Mucosa of descending colon (tissue), 3 donors: ENCODE measurements at regions not wholly inside any gene's neighbourhood (a gene's known extent, or its start where the extent isn't known, plus 50 kb on each side); places are given as distances from the start of the nearest gene placed in this dataset.

Experiments
- ATAC-seq: fragments of 200-7000 bp; cut with Tn5 transposase; one replicate; pipeline ENCODE4 v1.9.1; 2020; ENCODE audit warnings: mild to moderate bottlenecking, moderate library complexity
- DNase-seq, 3 donors: peaks; one replicate each; pipeline ENCODE4 v3.0.0-alpha.2; 2020
- H3K36me3 ChIP-seq: fragments of 200-600 bp; one replicate; pipeline ENCODE4 v1.8.0; 2021; ENCODE audit warnings: low read depth, mild to moderate bottlenecking
- H3K4me1 ChIP-seq: fragments of 200-600 bp; one replicate; pipeline ENCODE4 v1.8.0; 2021; ENCODE audit warnings: low read depth, mild to moderate bottlenecking
- H3K4me3 ChIP-seq: fragments of 200-600 bp; one replicate; pipeline ENCODE4 v1.8.0; 2021; ENCODE audit warnings: mild to moderate bottlenecking
- H3K9me3 ChIP-seq: fragments of 200-600 bp; one replicate; pipeline ENCODE4 v1.8.0; 2021; ENCODE audit warnings: mild to moderate bottlenecking
- CTCF ChIP-seq: fragments of 200-600 bp; IDR thresholded peaks from one replicate; pipeline ENCODE4 v1.8.0; 2022; ENCODE audit warnings: antibody characterized with exemption, mild to moderate bottlenecking
- intact Hi-C, 2 donors: fragments of 100-400 bp; cut with DNase I in 1 of 2; cut with micrococcal nuclease in 1 of 2; formaldehyde crosslinking; loops; one replicate each; pipeline versions ENCODE4 v1.11.0 to v1.11.1; 2022; cut with DNase I, micrococcal nuclease
- donor health status: DM: no; HTN: no; CAD: no; lungs with moderate emphysema.
- donor health status: DM: no; HTN: no; CAD: no.
- donor health status: DM: no; HTN: yes; CAD: no.

GRCh38 chr2:66034467-66034866, 400.5 kb upstream of the MEIS1 start:
- intact Hi-C loops, result no loop called here
- no peak for ATAC-seq
- Histone ChIP-seq H3K4me1 (no peaks in the 10 kb centered on the region), H3K4me3 (no peak overlapping the region), H3K36me3 (no peaks in the 10 kb centered on the region), H3K9me3 (no peaks in the 10 kb centered on the region)
- DNase-seq, result no peak
- no peak for TF ChIP-seq CTCF

GRCh38 chr2:66032226-66032775, 402.6 kb upstream of the MEIS1 start:
- ATAC-seq, result no peak
- no peak for TF ChIP-seq CTCF
- Histone ChIP-seq H3K9me3 (no peaks in the 10 kb centered on the region), H3K4me1 (no peaks in the 10 kb centered on the region), H3K4me3 (no peak overlapping the region), H3K36me3 (no peaks in the 10 kb centered on the region)
- intact Hi-C loops, result no loop called here
- DNase-seq, result no peak

GRCh38 chr2:66031236-66031635, 403.7 kb upstream of the MEIS1 start:
- H3K4me3 ChIP-seq, result no peak overlapping the region
- no peak for DNase-seq
- H3K9me3 ChIP-seq, result no peaks in the 10 kb centered on the region
- TF ChIP-seq CTCF, result no peak
- no peaks in the 10 kb centered on the region for H3K4me1 ChIP-seq
- intact Hi-C loops, result no loop called here
- ATAC-seq, result no peak
- H3K36me3 ChIP-seq, result no peaks in the 10 kb centered on the region

- intact Hi-C loops, result no loop called here
- no peak for DNase-seq
- TF ChIP-seq CTCF, result no peak
Observed at GRCh38 chr2:66030553-66030952, 404.4 kb upstream of the MEIS1 start.

GRCh38 chr2:66024391-66024790, 410.5 kb upstream of the MEIS1 start:
- intact Hi-C loops, result no loop called here

More at GRCh38 chr2:66030553-66030952, 404.4 kb upstream of the MEIS1 start:
- ATAC-seq, result no peak
- Histone ChIP-seq H3K4me3 (no peak overlapping the region), H3K36me3 (no peaks in the 10 kb centered on the region), H3K9me3 (no peaks in the 10 kb centered on the region), H3K4me1 (no peaks in the 10 kb centered on the region)

More at GRCh38 chr2:66024391-66024790, 410.5 kb upstream of the MEIS1 start:
- DNase-seq, result peak in 2 of 3 donors; percentile 21 to 53
- no peak for TF ChIP-seq CTCF
- no peaks in the 10 kb centered on the region for H3K9me3 ChIP-seq
- no peak overlapping the region for H3K4me3 ChIP-seq
- peak; percentile 93 for ATAC-seq
- no peaks in the 10 kb centered on the region for H3K36me3 ChIP-seq
- H3K4me1 ChIP-seq, result no peaks in the 10 kb centered on the region
